WERI-Rb-1 (cell line): ENCODE measurements at regions not wholly inside any gene's neighbourhood (a gene's known extent, or its start where the extent isn't known, plus 50 kb on each side); places are given as distances from the start of the nearest gene placed in this dataset.

Experiments used
- DNase-seq: peaks from one replicate; pipeline ENCODE4 v3.0.0-alpha.2; 2020
- H3K27ac ChIP-seq: fragments of 250-450 bp; sonication (Bioruptor Pico); 2 replicates; pipeline ENCODE4 v1.5.1; 2020; ENCODE audit warnings: mild to moderate bottlenecking, moderate library complexity
- H3K27me3 ChIP-seq: fragments of 250-450 bp; sonication (Bioruptor Pico); 2 replicates; pipeline ENCODE4 v1.5.1; 2021; ENCODE audit warnings: mild to moderate bottlenecking, low read depth, moderate library complexity; ENCODE audit not compliant: insufficient read depth, severe bottlenecking
- H3K36me3 ChIP-seq: fragments of 250-450 bp; sonication (Bioruptor Pico); 2 replicates; pipeline ENCODE4 v1.5.1; 2020; ENCODE audit warnings: mild to moderate bottlenecking, moderate library complexity
- H3K4me3 ChIP-seq: 2 replicates; pipeline ENCODE4 v1.5.1; 2011; ENCODE audit warnings: low read depth, mild to moderate bottlenecking, control low read depth, low read length
- H3K9me3 ChIP-seq: fragments of 250-450 bp; sonication (Bioruptor Pico); 2 replicates; pipeline ENCODE4 v1.5.1; 2021; ENCODE audit warnings: mild to moderate bottlenecking, moderate library complexity; ENCODE audit not compliant: severe bottlenecking
- TF ChIP-seq, protein P1 (sequence below): IDR thresholded peaks from 2 replicates; pipeline ENCODE4 v1.5.1; 2011; ENCODE audit warnings: low read depth, mild to moderate bottlenecking, control low read depth, inconsistent platforms, low read length

GRCh38 chr5:124647352-124647751 is 99.1 kb downstream of the ZNF608 start:
- Histone ChIP-seq H3K4me3 (no peak overlapping the region), H3K36me3 (peaks cover 53% of the 10 kb centered on the region), H3K27ac (no peak overlapping the region), H3K9me3 (no peaks in the 10 kb centered on the region), H3K27me3 (no peaks in the 10 kb centered on the region)
- DNase-seq, result no peak
- TF ChIP-seq, protein P1, sequence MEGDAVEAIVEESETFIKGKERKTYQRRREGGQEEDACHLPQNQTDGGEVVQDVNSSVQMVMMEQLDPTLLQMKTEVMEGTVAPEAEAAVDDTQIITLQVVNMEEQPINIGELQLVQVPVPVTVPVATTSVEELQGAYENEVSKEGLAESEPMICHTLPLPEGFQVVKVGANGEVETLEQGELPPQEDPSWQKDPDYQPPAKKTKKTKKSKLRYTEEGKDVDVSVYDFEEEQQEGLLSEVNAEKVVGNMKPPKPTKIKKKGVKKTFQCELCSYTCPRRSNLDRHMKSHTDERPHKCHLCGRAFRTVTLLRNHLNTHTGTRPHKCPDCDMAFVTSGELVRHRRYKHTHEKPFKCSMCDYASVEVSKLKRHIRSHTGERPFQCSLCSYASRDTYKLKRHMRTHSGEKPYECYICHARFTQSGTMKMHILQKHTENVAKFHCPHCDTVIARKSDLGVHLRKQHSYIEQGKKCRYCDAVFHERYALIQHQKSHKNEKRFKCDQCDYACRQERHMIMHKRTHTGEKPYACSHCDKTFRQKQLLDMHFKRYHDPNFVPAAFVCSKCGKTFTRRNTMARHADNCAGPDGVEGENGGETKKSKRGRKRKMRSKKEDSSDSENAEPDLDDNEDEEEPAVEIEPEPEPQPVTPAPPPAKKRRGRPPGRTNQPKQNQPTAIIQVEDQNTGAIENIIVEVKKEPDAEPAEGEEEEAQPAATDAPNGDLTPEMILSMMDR, result no peak

DNA sequence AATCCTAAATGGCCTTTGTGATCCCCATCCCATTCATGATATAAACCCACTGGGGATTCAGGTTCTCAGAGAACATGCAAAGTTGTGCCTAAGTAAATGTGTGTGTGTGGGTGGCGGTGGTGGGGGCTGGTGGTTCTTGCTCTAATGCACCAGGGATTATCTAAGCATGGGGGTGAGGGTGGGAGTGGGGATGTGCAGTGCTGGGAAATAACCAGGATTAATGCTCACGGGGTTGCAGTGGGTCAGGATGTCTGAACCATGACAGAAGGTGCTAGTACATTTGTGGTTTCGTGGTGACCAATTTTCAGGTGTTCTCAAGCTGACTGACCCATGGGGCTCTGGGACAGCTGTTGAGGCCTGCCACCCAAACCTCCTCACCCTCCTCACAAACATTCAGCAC is 101.0 kb downstream of the ZNF608 start:
- DNase-seq, result no peak
- TF ChIP-seq, protein P1, result no peak
- Histone ChIP-seq H3K9me3 (no peaks in the 10 kb centered on the region), H3K27me3 (no peaks in the 10 kb centered on the region), H3K27ac (no peak overlapping the region), H3K36me3 (peaks cover 72% of the 10 kb centered on the region), H3K4me3 (no peak overlapping the region)

DNA sequence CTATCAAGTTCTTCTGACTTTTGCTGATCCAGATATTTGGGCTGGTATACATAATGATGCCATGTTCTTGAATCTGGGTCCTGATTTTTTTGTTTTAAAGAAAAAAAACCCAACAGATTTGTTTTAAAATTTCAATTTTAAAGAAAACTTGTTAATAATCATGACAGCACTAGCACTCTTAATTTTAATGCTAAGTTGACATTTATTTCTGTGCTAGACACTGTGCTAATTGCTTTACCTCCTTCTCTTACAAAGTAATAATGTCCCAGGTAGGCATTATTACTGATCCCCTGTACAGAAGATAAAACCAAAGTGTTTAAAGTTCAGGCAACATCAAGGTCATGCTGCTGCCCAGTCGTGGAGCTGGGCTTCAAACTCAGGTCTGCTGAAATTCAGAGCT is 101.9 kb downstream of the ZNF608 start:
- DNase-seq, result no peak
- Histone ChIP-seq H3K9me3 (no peaks in the 10 kb centered on the region), H3K36me3 (peaks cover 77% of the 10 kb centered on the region), H3K27me3 (no peaks in the 10 kb centered on the region), H3K4me3 (no peak overlapping the region), H3K27ac (no peak overlapping the region)
- TF ChIP-seq, protein P1, result no peak

- Histone ChIP-seq H3K9me3 (no peaks in the 10 kb centered on the region), H3K4me3 (no peak overlapping the region), H3K36me3 (peaks cover 78% of the 10 kb centered on the region), H3K27ac (no peak overlapping the region), H3K27me3 (no peaks in the 10 kb centered on the region)
- TF ChIP-seq, protein P1, result no peak
- DNase-seq, result no peak
Observed at GRCh38 chr5:124644138-124644537, 102.3 kb downstream of the ZNF608 start.

- Histone ChIP-seq H3K9me3 (no peaks in the 10 kb centered on the region), H3K4me3 (no peak overlapping the region), H3K27me3 (no peaks in the 10 kb centered on the region), H3K27ac (no peak overlapping the region), H3K36me3 (peaks cover 79% of the 10 kb centered on the region)
- no peak for DNase-seq
- TF ChIP-seq, protein P1, result no peak
Observed at GRCh38 chr5:124643336-124643735, 103.1 kb downstream of the ZNF608 start.

DNA sequence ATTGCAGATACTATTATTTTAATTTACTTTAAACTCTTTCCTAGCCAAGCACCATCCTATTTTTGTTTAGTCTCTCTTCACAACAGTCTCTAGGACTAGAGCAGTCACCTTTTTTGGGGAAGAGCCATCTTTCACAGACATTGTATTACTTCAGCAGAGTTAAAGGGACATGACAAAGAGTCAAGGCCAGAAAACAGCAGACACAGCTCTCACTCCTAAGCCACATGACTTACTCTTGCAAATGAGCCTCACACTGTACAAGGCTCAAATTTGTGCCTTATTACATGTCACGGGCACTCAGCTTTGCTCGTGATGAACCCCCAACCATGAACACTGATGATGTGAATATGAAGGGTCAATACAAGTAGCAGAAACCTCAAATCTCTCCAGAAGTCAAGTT is 104.3 kb downstream of the ZNF608 start:
- no peak overlapping the region for H3K27ac ChIP-seq
- no peaks in the 10 kb centered on the region for H3K27me3 ChIP-seq
- TF ChIP-seq, protein P1, result no peak
- H3K4me3 ChIP-seq, result no peak overlapping the region
- no peaks in the 10 kb centered on the region for H3K9me3 ChIP-seq
- H3K36me3 ChIP-seq, result peaks cover 74% of the 10 kb centered on the region
- no peak for DNase-seq
